MCF 10A (cell line): ENCODE measurements at regions not wholly inside any gene's neighbourhood (a gene's known extent, or its start where the extent isn't known, plus 50 kb on each side); places are given as distances from the start of the nearest gene placed in this dataset.
"Not testable (repeated sequence)": the region's sequence is repeated elsewhere in the genome, so short reads cannot be mapped to it uniquely, and the experiment has no call there.

Experiments
- BruUV-seq: library from RNA; stranded (reverse); fragments of 400-500 nt; replicated peaks from 2 replicates; lab custom pipeline; 2021; lab: Mats Ljungman, UMichigan
- CTCF ChIA-PET: fragments of 300-600 bp; sonication (Branson Sonifier 250); formaldehyde crosslinking; extraction: SDS; loops from one replicate; lab custom pipeline; 2021; ENCODE audit warnings: antibody characterized with exemption, inconsistent platforms; lab: Yijun Ruan, JAX
- POLR2A ChIA-PET: fragments of 300-600, 350-650 bp; sonication (Branson Sonifier 250); formaldehyde crosslinking; extraction: SDS; loops from one replicate; lab custom pipeline; 2020; ENCODE audit warnings: antibody characterized with exemption, inconsistent platforms; lab: Yijun Ruan, JAX
- DNase-seq: peaks from one replicate; pipeline ENCODE4 v3.0.0-alpha.2; 2018; ENCODE audit not compliant: unreplicated experiment
- H3K27ac Mint-ChIP-seq: one replicate; pipeline ENCODE4 v1.8.0; 2022; ENCODE audit warnings: mild to moderate bottlenecking, low read depth, mixed read lengths; ENCODE audit not compliant: unreplicated experiment
- H3K27me3 Mint-ChIP-seq: one replicate; pipeline ENCODE4 v1.8.0; 2022; ENCODE audit warnings: mixed read lengths; ENCODE audit not compliant: insufficient read depth, unreplicated experiment
- H3K36me3 Mint-ChIP-seq: one replicate; pipeline ENCODE4 v1.8.0; 2022; ENCODE audit warnings: mild to moderate bottlenecking, moderate library complexity, mixed read lengths; ENCODE audit not compliant: insufficient read depth, unreplicated experiment
- H3K4me1 Mint-ChIP-seq: one replicate; pipeline ENCODE4 v1.8.0; 2022; ENCODE audit warnings: mixed read lengths; ENCODE audit not compliant: insufficient read depth, unreplicated experiment
- H3K4me3 Mint-ChIP-seq: one replicate; pipeline ENCODE4 v1.8.0; 2022; ENCODE audit warnings: mild to moderate bottlenecking, moderate library complexity, mixed read lengths; ENCODE audit not compliant: unreplicated experiment
- H3K9me3 Mint-ChIP-seq: one replicate; pipeline ENCODE4 v1.8.0; 2022; ENCODE audit warnings: mixed read lengths; ENCODE audit not compliant: unreplicated experiment
- intact Hi-C: fragments of 100-400 bp; cut with micrococcal nuclease; formaldehyde crosslinking; loops from 2 replicates; pipeline ENCODE4 v1.14.1; 2022

- H3K4me3 Mint-ChIP-seq, POLR2A ChIA-PET, H3K36me3 Mint-ChIP-seq, H3K4me1 Mint-ChIP-seq, intact Hi-C loops, DNase-seq, BruUV-seq, CTCF ChIA-PET, H3K9me3 Mint-ChIP-seq, H3K27me3 Mint-ChIP-seq, H3K27ac Mint-ChIP-seq: not testable (repeated sequence)
Measured at GRCh38 chr13:16201202-16201601, 2980.4 kb downstream of the TUBA3C start.

- H3K27ac Mint-ChIP-seq, DNase-seq, intact Hi-C loops, H3K9me3 Mint-ChIP-seq, H3K27me3 Mint-ChIP-seq, CTCF ChIA-PET, H3K4me3 Mint-ChIP-seq, BruUV-seq, POLR2A ChIA-PET, H3K36me3 Mint-ChIP-seq, H3K4me1 Mint-ChIP-seq: not testable (repeated sequence)
Measured at GRCh38 chr13:16160609-16161008, 3021.0 kb downstream of the TUBA3C start.

- DNase-seq, H3K27ac Mint-ChIP-seq, BruUV-seq, intact Hi-C loops, H3K36me3 Mint-ChIP-seq, POLR2A ChIA-PET, H3K4me3 Mint-ChIP-seq, CTCF ChIA-PET, H3K9me3 Mint-ChIP-seq, H3K4me1 Mint-ChIP-seq, H3K27me3 Mint-ChIP-seq: not testable (repeated sequence)
Measured at GRCh38 chr13:16158958-16159357, 3022.7 kb downstream of the TUBA3C start.

GRCh38 chr13:16158016-16158415, 3023.6 kb downstream of the TUBA3C start:
- DNase-seq, intact Hi-C loops, H3K4me1 Mint-ChIP-seq, POLR2A ChIA-PET, H3K36me3 Mint-ChIP-seq, H3K4me3 Mint-ChIP-seq, H3K9me3 Mint-ChIP-seq, H3K27me3 Mint-ChIP-seq, CTCF ChIA-PET, H3K27ac Mint-ChIP-seq, BruUV-seq: not testable (repeated sequence)

- CTCF ChIA-PET, H3K27me3 Mint-ChIP-seq, BruUV-seq, H3K4me3 Mint-ChIP-seq, DNase-seq, intact Hi-C loops, POLR2A ChIA-PET, H3K9me3 Mint-ChIP-seq, H3K27ac Mint-ChIP-seq, H3K4me1 Mint-ChIP-seq, H3K36me3 Mint-ChIP-seq: not testable (repeated sequence)
Measured at GRCh38 chr13:16152849-16153248, 3028.8 kb downstream of the TUBA3C start.

- BruUV-seq, H3K27ac Mint-ChIP-seq, POLR2A ChIA-PET, DNase-seq, H3K27me3 Mint-ChIP-seq, H3K4me3 Mint-ChIP-seq, H3K36me3 Mint-ChIP-seq, H3K9me3 Mint-ChIP-seq, CTCF ChIA-PET, intact Hi-C loops, H3K4me1 Mint-ChIP-seq: not testable (repeated sequence)
Measured at GRCh38 chr13:16151296-16151695, 3030.3 kb downstream of the TUBA3C start.

GRCh38 chr13:16149415-16149814, 3032.2 kb downstream of the TUBA3C start:
- H3K27ac Mint-ChIP-seq, intact Hi-C loops, CTCF ChIA-PET, H3K9me3 Mint-ChIP-seq, H3K4me1 Mint-ChIP-seq, BruUV-seq, H3K27me3 Mint-ChIP-seq, POLR2A ChIA-PET, DNase-seq, H3K36me3 Mint-ChIP-seq, H3K4me3 Mint-ChIP-seq: not testable (repeated sequence)

- intact Hi-C loops, H3K27me3 Mint-ChIP-seq, BruUV-seq, H3K9me3 Mint-ChIP-seq, POLR2A ChIA-PET, H3K4me3 Mint-ChIP-seq, H3K36me3 Mint-ChIP-seq, H3K4me1 Mint-ChIP-seq, CTCF ChIA-PET, H3K27ac Mint-ChIP-seq, DNase-seq: not testable (repeated sequence)
Measured at GRCh38 chr13:16145652-16146051, 3036.0 kb downstream of the TUBA3C start.

GRCh38 chr13:16141361-16141760, 3040.3 kb downstream of the TUBA3C start:
- H3K27ac Mint-ChIP-seq, DNase-seq, H3K4me3 Mint-ChIP-seq, H3K4me1 Mint-ChIP-seq, H3K27me3 Mint-ChIP-seq, H3K9me3 Mint-ChIP-seq, CTCF ChIA-PET, BruUV-seq, intact Hi-C loops, H3K36me3 Mint-ChIP-seq, POLR2A ChIA-PET: not testable (repeated sequence)

- intact Hi-C loops, POLR2A ChIA-PET, H3K27me3 Mint-ChIP-seq: not testable (repeated sequence)
Measured at GRCh38 chr13:16136846-16137245, 3044.8 kb downstream of the TUBA3C start.

More at GRCh38 chr13:16136846-16137245, 3044.8 kb downstream of the TUBA3C start:
- H3K4me3 Mint-ChIP-seq, H3K27ac Mint-ChIP-seq, BruUV-seq, H3K36me3 Mint-ChIP-seq, H3K9me3 Mint-ChIP-seq, DNase-seq, CTCF ChIA-PET, H3K4me1 Mint-ChIP-seq: not testable (repeated sequence)
